ENCODE measurements at regions not wholly inside any gene's neighbourhood (a gene's known extent, or its start where the extent isn't known, plus 50 kb on each side); places are given as distances from the start of the nearest gene placed in this dataset.

DNA sequence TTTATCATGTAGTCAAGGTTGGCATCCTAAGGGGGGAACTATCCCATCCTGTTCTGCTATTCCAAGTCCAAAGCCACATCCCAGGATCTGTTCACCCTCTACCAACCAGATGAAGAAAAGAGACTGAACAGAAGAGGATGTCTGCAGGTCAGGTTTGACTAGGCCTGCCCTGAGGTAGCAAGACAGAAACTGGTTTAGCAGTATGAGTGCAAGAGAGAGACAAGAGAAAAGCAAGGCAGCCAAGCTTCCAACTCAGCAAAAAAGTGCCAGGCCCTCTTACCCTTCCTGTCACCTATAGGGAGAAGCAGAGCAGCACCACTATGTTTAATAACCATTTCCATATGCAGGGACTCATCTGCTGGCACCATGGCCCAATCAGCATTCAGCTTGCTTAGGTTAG, 320.8 kb upstream of the DUSP10 start:
- no peak for DNase-seq
- no peak overlapping the region for H2AFZ ChIP-seq
- peaks cover 19% of the 10 kb centered on the region for H3F3A ChIP-seq (ENCODE audit: insufficient read depth)
- H3K9ac ChIP-seq: no peak overlapping the region
- H3K36me3 ChIP-seq (ENCODE audit: low read depth): no peaks in the 10 kb centered on the region
- no peaks in the 10 kb centered on the region for H3K9me2 ChIP-seq (ENCODE audit: insufficient read depth)
- peaks cover 7% of the 10 kb centered on the region; the same call in 1 of the 2 replicates for H3K4me1 ChIP-seq (ENCODE audit: insufficient read depth)
- no peaks in the 10 kb centered on the region for H3K27me3 ChIP-seq (replicated peaks; ENCODE audit: insufficient read depth)
- in situ Hi-C loops (cut with MboI): no loop called here
- H4K20me1 ChIP-seq (ENCODE audit: insufficient read depth): no peaks in the 10 kb centered on the region
- TF ChIP-seq EZH2phosphoT487 (IDR thresholded peaks at IDR 0.05; ENCODE audit: insufficient read depth, low read depth) (no peak), EZH2 (IDR thresholded peaks at IDR 0.05; ENCODE audit: insufficient read depth, poor library complexity, severe bottlenecking) (no peak)
- H3K9me3 ChIP-seq (ENCODE audit: low read depth): no peaks in the 10 kb centered on the region
- no peak overlapping the region for H3K27ac ChIP-seq
- H3K4me3 ChIP-seq: no peak overlapping the region
- H3K79me2 ChIP-seq (ENCODE audit: insufficient read depth): peaks cover 10% of the 10 kb centered on the region
- no peak overlapping the region for H3K4me2 ChIP-seq (ENCODE audit: unreplicated experiment)

GRCh38 chr1:222061711-222062359, 319.9 kb upstream of the DUSP10 start:
- Histone ChIP-seq H3K79me2 (ENCODE audit: insufficient read depth) (peaks cover 10% of the 10 kb centered on the region), H3K27ac (no peak overlapping the region; the same call in 1 of the 2 replicates), H3K4me3 (no peak overlapping the region), H3F3A (ENCODE audit: insufficient read depth) (peaks cover 19% of the 10 kb centered on the region), H3K27me3 (replicated peaks; ENCODE audit: insufficient read depth) (no peaks in the 10 kb centered on the region), H3K9me2 (ENCODE audit: insufficient read depth) (no peaks in the 10 kb centered on the region), H2AFZ (peak overlapping the region; percentile 21; the same call in 1 of the 2 replicates), H3K9me3 (ENCODE audit: low read depth) (no peaks in the 10 kb centered on the region), H3K4me1 (ENCODE audit: insufficient read depth) (peaks cover 7% of the 10 kb centered on the region; the same call in 1 of the 2 replicates), H3K9ac (no peak overlapping the region), H4K20me1 (ENCODE audit: insufficient read depth) (no peaks in the 10 kb centered on the region), H3K36me3 (ENCODE audit: low read depth) (no peaks in the 10 kb centered on the region), H3K4me2 (ENCODE audit: unreplicated experiment) (no peak overlapping the region)
- 77 to 88% methylated on average over 3 of the region's 3 CpGs for WGBS, 2 experiments (ENCODE audit: low coverage in 1 of 2, low lambda C conversion rate in 2 of 2, missing lambda C conversion rate in 2 of 2)
- no peak for DNase-seq
- in situ Hi-C loops (cut with MboI): no loop called here
- TF ChIP-seq EZH2 (IDR thresholded peaks at IDR 0.05; ENCODE audit: insufficient read depth, poor library complexity, severe bottlenecking): no peak
- no peak for TF ChIP-seq EZH2phosphoT487 (IDR thresholded peaks at IDR 0.05; ENCODE audit: insufficient read depth, low read depth)

GRCh38 chr1:222060210-222060916, 318.5 kb upstream of the DUSP10 start:
- Histone ChIP-seq H3K9ac (no peak overlapping the region), H3K79me2 (ENCODE audit: insufficient read depth) (peaks cover 10% of the 10 kb centered on the region), H3K27ac (no peak overlapping the region), H3K4me3 (no peak overlapping the region), H4K20me1 (ENCODE audit: insufficient read depth) (no peaks in the 10 kb centered on the region), H3K9me2 (ENCODE audit: insufficient read depth) (no peaks in the 10 kb centered on the region), H3K4me1 (ENCODE audit: insufficient read depth) (peaks cover 7% of the 10 kb centered on the region; the same call in 1 of the 2 replicates), H3K36me3 (ENCODE audit: low read depth) (no peaks in the 10 kb centered on the region), H3K4me2 (ENCODE audit: unreplicated experiment) (no peak overlapping the region), H3K9me3 (ENCODE audit: low read depth) (no peaks in the 10 kb centered on the region), H2AFZ (0 out of 2 replicates have a peak overlapping the region, but pooled peaks have one; percentile 32), H3K27me3 (replicated peaks; ENCODE audit: insufficient read depth) (no peaks in the 10 kb centered on the region), H3F3A (ENCODE audit: insufficient read depth) (peaks cover 16% of the 10 kb centered on the region)
- 57 to 58% methylated on average over 3 of the region's 3 CpGs for WGBS, 2 experiments (ENCODE audit: low coverage in 1 of 2, low lambda C conversion rate in 2 of 2, missing lambda C conversion rate in 2 of 2)
- TF ChIP-seq EZH2 (IDR thresholded peaks at IDR 0.05; ENCODE audit: insufficient read depth, poor library complexity, severe bottlenecking) (no peak), EZH2phosphoT487 (IDR thresholded peaks at IDR 0.05; ENCODE audit: insufficient read depth, low read depth) (no peak)
- in situ Hi-C loops (cut with MboI): no loop called here
- no peak for DNase-seq

GRCh38 chr1:222058249-222058648, 316.4 kb upstream of the DUSP10 start:
- in situ Hi-C loops (cut with MboI): no loop called here
- Histone ChIP-seq H3K4me3 (no peak overlapping the region), H3K9ac (no peak overlapping the region), H3K9me3 (ENCODE audit: low read depth) (no peaks in the 10 kb centered on the region), H3K9me2 (ENCODE audit: insufficient read depth) (no peaks in the 10 kb centered on the region), H3K4me2 (ENCODE audit: unreplicated experiment) (no peak overlapping the region), H2AFZ (no peak overlapping the region), H3K4me1 (ENCODE audit: insufficient read depth) (peaks cover 7% of the 10 kb centered on the region; the same call in 1 of the 2 replicates), H3K79me2 (ENCODE audit: insufficient read depth) (peaks cover 9% of the 10 kb centered on the region), H3F3A (ENCODE audit: insufficient read depth) (no peaks in the 10 kb centered on the region), H3K27me3 (replicated peaks; ENCODE audit: insufficient read depth) (no peaks in the 10 kb centered on the region), H3K27ac (no peak overlapping the region), H3K36me3 (ENCODE audit: low read depth) (no peaks in the 10 kb centered on the region), H4K20me1 (ENCODE audit: insufficient read depth) (no peaks in the 10 kb centered on the region)
- TF ChIP-seq EZH2 (IDR thresholded peaks at IDR 0.05; ENCODE audit: insufficient read depth, poor library complexity, severe bottlenecking) (no peak), EZH2phosphoT487 (IDR thresholded peaks at IDR 0.05; ENCODE audit: insufficient read depth, low read depth) (no peak)
- no peak for DNase-seq
- 87 to 97% methylated on average over 2 of the region's 2 CpGs for WGBS, 2 experiments (ENCODE audit: low coverage in 1 of 2, low lambda C conversion rate in 2 of 2, missing lambda C conversion rate in 2 of 2)

Data from GM23248 (cell line).